GM21529 (cell line): ENCODE measurements at regions not wholly inside any gene's neighbourhood (a gene's known extent, or its start where the extent isn't known, plus 50 kb on each side); places are given as distances from the start of the nearest gene placed in this dataset.

Experiments used
- ATAC-seq: cut with Tn5 transposase; IDR thresholded peaks from one replicate; pipeline ENCODE4 v1.9.1; 2021; ENCODE audit not compliant: unreplicated experiment

- ATAC-seq: no peak
Measured at GRCh38 chr9:28563291-28563934, 990.1 kb upstream of the C9orf72 start.

GRCh38 chr9:28583832-28584231, 1010.6 kb upstream of the C9orf72 start:
- no peak for ATAC-seq

GRCh38 chr9:28584542-28584941, 1011.3 kb upstream of the C9orf72 start:
- no peak for ATAC-seq

DNA sequence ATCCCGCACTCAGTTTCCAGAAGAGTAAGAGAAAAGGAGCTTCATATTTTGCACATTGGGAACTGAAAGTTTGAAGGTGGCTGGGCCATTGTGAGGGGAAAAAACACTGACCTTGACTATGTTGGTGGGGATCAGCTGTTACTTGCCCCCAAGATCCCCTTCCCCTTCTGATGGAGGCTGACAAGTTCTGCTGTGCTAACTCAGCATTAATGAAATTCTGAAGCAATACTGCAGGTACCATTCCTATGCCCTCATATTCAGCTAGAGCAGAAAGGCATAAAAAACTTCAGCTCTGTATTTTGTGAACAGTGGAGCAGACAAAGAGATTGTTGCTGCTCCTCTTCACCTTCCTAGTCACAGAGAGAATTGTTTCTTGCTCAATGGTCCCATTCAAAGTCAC, 1013.8 kb upstream of the C9orf72 start:
- no peak for ATAC-seq

DNA sequence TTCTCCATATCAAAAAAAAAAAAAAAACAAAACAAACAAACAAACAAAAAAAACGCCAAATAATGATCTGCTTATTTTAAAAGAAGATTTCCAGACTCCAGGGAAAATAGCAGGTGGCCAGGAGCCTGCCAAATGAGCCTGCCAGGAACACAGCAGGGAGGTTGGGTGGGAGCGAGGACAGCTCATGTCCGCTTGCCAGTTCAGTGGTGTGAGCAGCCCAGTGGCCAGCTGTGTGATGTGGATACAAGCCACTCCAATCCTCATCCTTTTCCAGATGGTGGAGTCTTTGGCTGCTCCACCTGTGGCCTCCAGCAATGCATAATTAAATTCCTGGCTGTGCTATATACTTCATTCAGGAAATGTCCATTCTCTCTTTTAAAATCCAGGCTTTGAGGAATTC, 1025.1 kb upstream of the C9orf72 start:
- no peak for ATAC-seq

DNA sequence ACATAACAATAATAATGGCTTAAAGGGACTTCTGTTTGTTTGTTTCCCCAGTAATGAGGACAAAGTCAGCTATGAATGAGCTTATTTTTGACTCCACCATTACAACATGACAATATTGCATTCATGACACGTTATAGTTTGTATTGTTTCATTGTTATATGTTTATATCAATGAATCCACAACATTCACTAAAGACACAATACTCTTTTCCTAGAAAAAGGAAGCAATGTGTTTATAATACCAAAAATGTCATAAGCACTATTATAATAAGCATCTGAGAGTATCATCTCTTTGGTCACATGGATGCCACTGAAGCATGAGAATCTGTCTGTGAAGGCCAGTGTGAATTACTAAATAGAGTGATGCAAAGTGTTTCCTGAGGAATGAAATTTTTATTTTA, 1026.9 kb upstream of the C9orf72 start:
- no peak for ATAC-seq

DNA sequence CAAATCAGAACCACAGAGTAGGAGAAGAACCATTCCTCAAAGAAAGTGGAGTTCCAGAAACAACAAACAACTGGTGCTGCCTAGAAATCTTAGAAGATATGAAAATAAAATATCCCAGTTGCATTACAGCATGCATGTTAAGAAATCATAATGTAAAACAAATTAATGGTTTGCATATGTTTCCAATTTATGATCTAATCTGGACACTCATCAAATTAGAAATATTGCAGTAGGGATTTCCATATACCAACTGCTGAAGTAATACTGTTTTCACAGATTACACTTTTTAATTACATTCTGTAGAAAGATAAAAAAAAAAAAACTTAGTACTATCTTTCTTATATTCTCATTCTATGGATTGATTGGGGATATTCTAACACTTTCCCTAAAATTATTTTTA, 1034.6 kb upstream of the C9orf72 start:
- ATAC-seq: no peak

DNA sequence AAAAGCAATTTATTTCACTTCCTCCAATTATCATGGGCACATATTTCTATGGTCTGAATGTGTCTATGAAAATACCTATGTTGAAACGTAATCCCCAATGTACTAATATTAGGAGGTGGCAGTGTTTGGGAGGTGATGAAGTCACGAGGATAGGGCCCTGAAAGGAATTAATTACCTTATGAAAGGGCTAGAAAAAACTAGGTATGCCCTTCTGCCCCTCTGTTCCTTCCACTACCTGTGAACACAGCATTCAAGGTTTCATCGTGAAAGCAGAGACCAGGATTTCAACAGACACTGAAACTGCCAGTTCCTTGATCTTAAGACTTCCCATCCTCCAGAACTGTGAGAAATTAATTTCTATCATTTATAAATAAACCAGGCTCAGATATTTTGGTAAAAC, 1037.1 kb upstream of the C9orf72 start:
- ATAC-seq: no peak

- ATAC-seq: no peak
Measured at GRCh38 chr9:28616310-28616709, 1043.0 kb upstream of the C9orf72 start.

GRCh38 chr9:28620011-28620410, 1046.7 kb upstream of the C9orf72 start:
- no peak for ATAC-seq

DNA sequence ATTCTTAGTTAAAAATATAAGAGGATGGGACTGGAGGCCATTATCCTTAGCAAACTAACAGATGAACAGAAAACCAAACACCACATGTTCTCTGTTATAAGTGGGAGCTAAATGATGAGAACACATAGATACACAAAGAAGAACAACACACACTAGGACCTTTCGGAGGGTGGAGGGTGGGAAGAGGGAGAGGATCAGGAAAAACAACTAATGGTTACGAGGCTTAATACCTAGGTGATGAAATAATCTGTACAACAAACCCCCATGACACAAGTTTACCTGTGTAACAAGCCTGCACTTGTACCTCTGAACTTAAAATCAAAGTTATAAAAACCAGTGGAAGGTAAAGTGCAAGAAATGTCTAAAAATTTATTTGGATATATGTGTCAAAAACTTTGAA, 1047.4 kb upstream of the C9orf72 start:
- ATAC-seq: no peak

GRCh38 chr9:28624771-28625170, 1051.5 kb upstream of the C9orf72 start:
- ATAC-seq: no peak

GRCh38 chr9:28628031-28628430, 1054.8 kb upstream of the C9orf72 start:
- no peak for ATAC-seq

- ATAC-seq: no peak
Measured at GRCh38 chr9:28648723-28649122, 1075.4 kb upstream of the C9orf72 start.

DNA sequence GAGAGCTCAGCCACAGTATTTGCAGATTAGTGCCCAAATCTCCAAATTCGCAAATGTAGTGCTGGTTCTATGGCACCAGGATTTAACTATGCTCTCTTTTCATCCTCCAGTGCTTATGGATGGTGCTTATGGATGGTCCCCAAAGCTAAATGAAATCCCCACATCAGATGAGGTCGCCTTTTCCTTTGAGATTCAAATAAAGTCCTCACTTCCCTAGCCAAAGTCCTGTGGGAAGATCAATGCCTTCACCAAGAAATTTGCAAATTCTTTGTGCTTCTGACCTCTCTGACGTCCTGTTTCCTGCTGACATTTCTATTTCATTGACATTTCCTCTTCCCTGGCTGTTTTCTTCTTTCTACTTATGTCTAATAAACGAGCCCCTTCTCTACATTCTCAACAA, 1077.0 kb upstream of the C9orf72 start:
- no peak for ATAC-seq

- no peak for ATAC-seq
Measured at GRCh38 chr9:28651050-28651722, 1077.9 kb upstream of the C9orf72 start.

DNA sequence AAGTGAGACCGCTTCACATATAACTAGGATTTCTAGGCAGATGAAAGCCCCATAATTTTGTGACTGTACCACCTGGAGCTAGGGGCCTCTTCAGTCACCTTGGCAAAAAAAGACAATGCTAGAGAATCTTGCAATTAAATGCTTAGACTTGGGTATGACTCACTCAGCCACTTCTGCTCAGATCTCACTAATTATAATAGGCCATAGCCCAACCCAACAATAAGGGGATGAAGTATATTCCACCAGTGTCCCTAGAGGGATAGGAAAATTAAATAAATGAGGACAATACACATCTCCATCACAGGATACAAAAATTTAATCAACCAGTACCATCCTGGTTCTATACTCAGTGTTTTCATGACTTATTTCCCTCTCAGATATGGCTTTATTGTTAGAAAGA, 1079.9 kb upstream of the C9orf72 start:
- ATAC-seq: no peak

DNA sequence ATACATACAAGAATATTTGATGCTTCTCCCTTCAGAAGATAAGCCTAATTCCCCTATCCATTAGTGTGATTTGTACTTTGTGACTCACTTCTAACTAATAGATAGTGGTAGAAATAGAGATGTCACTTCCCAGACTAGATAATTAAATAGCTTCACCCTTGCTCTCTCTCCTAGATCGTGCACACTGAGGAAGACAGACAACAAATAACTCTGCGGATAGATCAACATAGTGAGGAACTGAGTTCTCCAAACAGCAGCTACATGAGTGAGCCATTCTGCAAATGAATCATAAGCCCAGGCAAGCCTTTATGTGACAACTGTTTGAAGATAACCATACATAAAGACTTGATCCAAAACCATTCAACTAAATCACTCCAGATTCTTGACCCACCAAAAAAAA, 1083.4 kb upstream of the C9orf72 start:
- no peak for ATAC-seq

DNA sequence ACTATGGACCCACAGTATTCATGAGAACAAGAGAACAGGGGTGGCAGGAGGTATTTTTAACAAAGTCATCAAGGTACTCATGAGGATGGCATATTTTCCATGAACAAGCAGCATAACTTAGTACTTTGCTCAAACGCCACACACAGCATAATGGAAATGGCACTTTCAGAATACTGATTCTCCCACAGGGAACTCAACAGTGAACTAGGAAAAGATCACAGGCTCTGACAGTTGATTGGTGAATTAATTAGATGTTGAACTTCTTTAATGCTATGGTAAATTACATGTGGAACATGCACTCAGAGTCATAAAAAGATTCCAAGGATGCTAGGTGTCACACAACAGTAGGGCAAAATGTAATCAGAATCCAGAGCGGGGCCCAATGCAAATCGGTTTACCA, 1088.6 kb upstream of the C9orf72 start:
- no peak for ATAC-seq

DNA sequence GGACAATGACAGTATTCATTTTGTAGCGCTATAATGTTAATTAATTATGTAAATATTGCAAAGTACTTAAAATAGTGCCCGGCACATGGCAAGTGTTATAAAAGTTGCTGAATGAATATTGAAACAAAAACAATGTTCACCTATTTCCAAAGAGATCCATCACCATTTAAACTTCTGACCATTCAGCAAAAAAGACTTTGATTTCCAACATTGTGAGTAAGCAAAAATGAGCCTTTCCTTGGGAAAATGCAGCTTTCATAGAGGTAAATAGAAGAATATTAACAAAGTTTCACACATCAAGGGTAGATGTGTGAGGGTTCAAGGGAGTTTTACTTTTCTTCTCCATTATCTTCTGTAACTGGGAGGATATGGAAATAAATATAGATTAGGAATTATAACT, 1089.4 kb upstream of the C9orf72 start:
- ATAC-seq: no peak

- ATAC-seq: no peak
Measured at GRCh38 chr9:28668158-28668557, 1094.9 kb upstream of the C9orf72 start.

GRCh38 chr9:28671000-28671399, 1097.7 kb upstream of the C9orf72 start:
- ATAC-seq: no peak

GRCh38 chr9:28678097-28678496, 1104.8 kb upstream of the C9orf72 start:
- no peak for ATAC-seq
